SK-N-SH treated with all-trans-retinoic acid at 6 μM for 48 hours (cell line): ENCODE measurements at regions not wholly inside any gene's neighbourhood (a gene's known extent, or its start where the extent isn't known, plus 50 kb on each side); places are given as distances from the start of the nearest gene placed in this dataset.

Experiments
- ARNTL ChIP-seq: fragments of 450-650 bp; formaldehyde crosslinking; IDR thresholded peaks from 2 replicates; pipeline ENCODE4 v1.5.0; 2020; ENCODE audit warnings: low read depth, mild to moderate bottlenecking, moderate library complexity, borderline replicate concordance
- ESRRG ChIP-seq: fragments of 250-450 bp; sonication (Bioruptor Pico); IDR thresholded peaks from 2 replicates; pipeline ENCODE4 v1.6.1; 2021; ENCODE audit warnings: mild to moderate bottlenecking
- PPARA ChIP-seq: fragments of 250-450 bp; sonication (Bioruptor Pico); IDR thresholded peaks from 2 replicates; pipeline ENCODE4 v1.5.0; 2020; ENCODE audit warnings: mild to moderate bottlenecking, borderline replicate concordance
- TCF4 ChIP-seq: fragments of 250-450 bp; sonication (Bioruptor Pico); IDR thresholded peaks from 2 replicates; pipeline ENCODE4 v1.8.0; 2021; ENCODE audit warnings: mild to moderate bottlenecking, moderate library complexity, borderline replicate concordance
- ZFP30 ChIP-seq: fragments of 450-650 bp; formaldehyde crosslinking; IDR thresholded peaks from 2 replicates; pipeline ENCODE4 v1.5.0; 2022; ENCODE audit warnings: mild to moderate bottlenecking, moderate library complexity
- ZNF8 ChIP-seq: fragments of 450-650 bp; formaldehyde crosslinking; IDR thresholded peaks from 2 replicates; pipeline ENCODE4 v1.5.0; 2020; ENCODE audit warnings: mild to moderate bottlenecking, moderate library complexity

- TF ChIP-seq ZNF8 (CRISPR knock-in tag) (no peak), ARNTL (CRISPR knock-in tag) (no peak), PPARA (CRISPR knock-in tag) (no peak), ESRRG (CRISPR knock-in tag) (no peak), ZFP30 (CRISPR knock-in tag) (no peak), TCF4 (CRISPR knock-in tag) (no peak)
Observed at GRCh38 chr6:81969814-81970213, 217.3 kb upstream of the TENT5A start.
